Glutamatergic neuron (in vitro differentiated cells): ENCODE measurements at regions not wholly inside any gene's neighbourhood (a gene's known extent, or its start where the extent isn't known, plus 50 kb on each side); places are given as distances from the start of the nearest gene placed in this dataset.

Experiments used
- DNase-seq: peaks from one replicate; pipeline ENCODE4 v3.0.0; 2022
- H3K27ac Mint-ChIP-seq: one replicate; pipeline ENCODE4 v1.8.0; 2020; ENCODE audit warnings: mild to moderate bottlenecking, mixed read lengths, inconsistent platforms; ENCODE audit not compliant: unreplicated experiment
- H3K27me3 Mint-ChIP-seq: one replicate; pipeline ENCODE4 v1.8.0; 2020; ENCODE audit warnings: mild to moderate bottlenecking, moderate library complexity, mixed read lengths, inconsistent platforms; ENCODE audit not compliant: unreplicated experiment
- H3K36me3 Mint-ChIP-seq: one replicate; pipeline ENCODE4 v1.8.0; 2020; ENCODE audit warnings: mild to moderate bottlenecking, mixed read lengths, inconsistent platforms; ENCODE audit not compliant: unreplicated experiment
- H3K4me1 Mint-ChIP-seq: one replicate; pipeline ENCODE4 v1.8.0; 2020; ENCODE audit warnings: mild to moderate bottlenecking, low read depth, mixed read lengths, inconsistent platforms; ENCODE audit not compliant: unreplicated experiment
- H3K4me3 Mint-ChIP-seq: one replicate; pipeline ENCODE4 v1.8.0; 2020; ENCODE audit warnings: mild to moderate bottlenecking, mixed read lengths, inconsistent platforms; ENCODE audit not compliant: unreplicated experiment
- H3K9me3 Mint-ChIP-seq: one replicate; pipeline ENCODE4 v1.8.0; 2020; ENCODE audit warnings: mild to moderate bottlenecking, moderate library complexity, mixed read lengths, inconsistent platforms; ENCODE audit not compliant: unreplicated experiment
- TF ChIP-seq, protein P1 (sequence below): fragments of 200-600 bp; sonication (generic); IDR thresholded peaks from one replicate; pipeline ENCODE4 v1.5.0; 2021; ENCODE audit not compliant: partially characterized antibody, unreplicated experiment

DNA sequence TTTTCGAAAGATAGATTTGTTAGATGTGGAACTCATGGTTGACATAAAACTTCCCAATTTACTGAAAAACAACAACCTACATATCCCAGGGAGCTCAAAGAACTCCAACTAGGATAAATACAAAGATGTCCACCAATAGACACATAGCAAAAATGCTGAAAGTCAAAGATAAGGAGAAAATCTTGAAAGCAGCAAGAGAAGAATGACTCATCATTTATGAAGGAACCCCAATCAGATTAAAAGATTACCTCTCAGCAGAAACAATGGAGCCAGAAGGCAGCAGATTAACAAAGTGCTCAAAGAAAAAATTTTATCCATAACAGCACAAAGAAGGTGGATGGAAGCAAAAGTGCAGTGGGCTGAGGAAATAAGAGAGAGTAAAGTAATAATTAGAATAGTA, 908.6 kb downstream of the SORCS3 start:
- Mint-ChIP-seq H3K27me3 (no peaks in the 10 kb centered on the region), H3K4me3 (no peak overlapping the region), H3K9me3 (no peaks in the 10 kb centered on the region), H3K4me1 (no peaks in the 10 kb centered on the region), H3K27ac (no peak overlapping the region), H3K36me3 (no peaks in the 10 kb centered on the region)
- DNase-seq: no peak
- TF ChIP-seq, protein P1, sequence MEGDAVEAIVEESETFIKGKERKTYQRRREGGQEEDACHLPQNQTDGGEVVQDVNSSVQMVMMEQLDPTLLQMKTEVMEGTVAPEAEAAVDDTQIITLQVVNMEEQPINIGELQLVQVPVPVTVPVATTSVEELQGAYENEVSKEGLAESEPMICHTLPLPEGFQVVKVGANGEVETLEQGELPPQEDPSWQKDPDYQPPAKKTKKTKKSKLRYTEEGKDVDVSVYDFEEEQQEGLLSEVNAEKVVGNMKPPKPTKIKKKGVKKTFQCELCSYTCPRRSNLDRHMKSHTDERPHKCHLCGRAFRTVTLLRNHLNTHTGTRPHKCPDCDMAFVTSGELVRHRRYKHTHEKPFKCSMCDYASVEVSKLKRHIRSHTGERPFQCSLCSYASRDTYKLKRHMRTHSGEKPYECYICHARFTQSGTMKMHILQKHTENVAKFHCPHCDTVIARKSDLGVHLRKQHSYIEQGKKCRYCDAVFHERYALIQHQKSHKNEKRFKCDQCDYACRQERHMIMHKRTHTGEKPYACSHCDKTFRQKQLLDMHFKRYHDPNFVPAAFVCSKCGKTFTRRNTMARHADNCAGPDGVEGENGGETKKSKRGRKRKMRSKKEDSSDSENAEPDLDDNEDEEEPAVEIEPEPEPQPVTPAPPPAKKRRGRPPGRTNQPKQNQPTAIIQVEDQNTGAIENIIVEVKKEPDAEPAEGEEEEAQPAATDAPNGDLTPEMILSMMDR: no peak

DNA sequence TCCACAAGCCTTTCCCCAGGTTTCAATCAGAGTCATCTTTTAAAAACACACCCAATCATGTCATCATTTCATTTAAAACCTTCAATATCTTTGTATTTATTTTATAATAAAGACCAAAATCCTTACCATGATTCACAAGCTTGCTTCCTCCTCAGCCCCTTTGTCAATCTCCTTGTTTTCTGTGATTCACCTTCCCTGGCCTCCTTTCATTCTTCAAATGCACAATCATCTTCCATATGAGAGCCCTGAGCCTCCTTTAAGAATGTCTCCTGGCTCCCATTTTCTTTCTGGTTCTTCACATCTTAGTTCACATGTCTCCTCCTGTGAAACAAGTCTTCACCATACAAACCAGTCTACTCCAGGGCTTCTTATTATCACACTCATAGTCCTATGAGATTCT, 904.0 kb downstream of the SORCS3 start:
- Mint-ChIP-seq H3K27ac (no peak overlapping the region), H3K36me3 (no peaks in the 10 kb centered on the region)

DNA sequence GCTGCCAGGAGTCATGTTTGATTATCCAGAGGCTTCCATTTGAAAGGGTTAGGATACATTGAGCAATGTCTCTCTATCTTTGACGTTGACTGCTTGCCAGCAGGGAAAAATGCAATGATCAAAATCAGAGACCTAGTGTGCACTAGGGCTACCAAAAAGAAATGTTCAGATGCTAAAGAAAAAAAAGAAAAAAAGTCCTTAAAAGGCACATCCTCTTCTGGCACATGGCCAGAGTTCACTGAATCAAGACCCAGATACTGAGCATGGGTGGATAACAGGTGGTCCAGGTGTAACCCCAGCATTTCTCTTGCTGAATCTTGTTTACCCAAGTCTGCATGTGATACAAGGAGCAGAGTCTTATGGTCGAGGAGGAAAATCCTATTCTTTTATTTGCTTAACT, 899.3 kb downstream of the SORCS3 start:
- Mint-ChIP-seq H3K4me3 (no peak overlapping the region), H3K4me1 (no peaks in the 10 kb centered on the region), H3K27me3 (peaks cover 1% of the 10 kb centered on the region), H3K27ac (no peak overlapping the region), H3K36me3 (no peaks in the 10 kb centered on the region), H3K9me3 (no peaks in the 10 kb centered on the region)
- no peak for DNase-seq
- TF ChIP-seq, protein P1: no peak

More for the DNA sequence above, 904.0 kb downstream of the SORCS3 start:
- Mint-ChIP-seq H3K27me3 (peaks cover 1% of the 10 kb centered on the region), H3K4me1 (no peaks in the 10 kb centered on the region), H3K4me3 (no peak overlapping the region), H3K9me3 (no peaks in the 10 kb centered on the region)
- TF ChIP-seq, protein P1: no peak
- DNase-seq: no peak

DNA sequence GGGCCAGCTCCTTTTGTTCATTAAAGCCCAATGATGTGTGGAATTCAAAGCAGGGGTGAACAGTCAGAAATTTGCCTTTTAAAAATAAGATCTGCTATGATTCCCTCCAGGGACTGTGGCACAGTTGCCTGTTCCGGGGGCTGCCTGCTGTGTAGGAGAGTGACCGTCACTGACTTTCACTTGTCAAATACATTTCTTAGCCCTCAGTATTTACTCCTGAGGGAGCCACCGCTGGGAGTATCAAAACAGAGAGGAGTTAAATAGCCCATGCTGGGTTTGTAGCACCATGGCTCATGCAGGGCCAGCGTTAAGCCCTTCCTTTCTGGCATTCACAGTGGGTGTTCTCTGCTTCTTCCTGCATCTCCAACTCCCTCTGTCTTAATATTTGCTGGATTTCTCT, 897.8 kb downstream of the SORCS3 start:
- no peak overlapping the region for H3K27ac Mint-ChIP-seq
- DNase-seq: no peak
- TF ChIP-seq, protein P1: no peak
- H3K9me3 Mint-ChIP-seq: no peaks in the 10 kb centered on the region
- H3K36me3 Mint-ChIP-seq: no peaks in the 10 kb centered on the region
- H3K4me3 Mint-ChIP-seq: no peak overlapping the region
- peaks cover 1% of the 10 kb centered on the region for H3K27me3 Mint-ChIP-seq
- no peaks in the 10 kb centered on the region for H3K4me1 Mint-ChIP-seq

DNA sequence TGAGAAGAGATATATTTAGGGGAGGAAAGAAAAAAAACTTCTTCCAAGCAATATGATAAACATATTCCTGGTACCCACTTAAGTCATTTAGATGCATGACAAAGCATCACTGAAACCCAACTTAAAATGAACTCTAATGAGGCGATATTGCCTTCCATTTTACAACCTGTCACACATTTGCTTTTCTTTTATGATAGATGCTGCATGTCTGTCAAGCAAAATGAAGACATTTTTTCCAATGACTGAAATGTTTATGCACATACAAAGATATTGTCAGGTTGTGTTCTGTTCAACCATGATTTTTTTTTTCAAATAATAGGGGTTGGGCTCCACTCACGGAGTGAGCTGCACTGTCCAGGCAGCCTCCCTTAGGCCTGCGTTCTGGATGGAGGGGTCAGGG, 894.4 kb downstream of the SORCS3 start:
- Mint-ChIP-seq H3K27ac (no peak overlapping the region), H3K9me3 (no peaks in the 10 kb centered on the region), H3K36me3 (peaks cover 5% of the 10 kb centered on the region), H3K4me3 (no peak overlapping the region), H3K27me3 (peaks cover 1% of the 10 kb centered on the region), H3K4me1 (no peaks in the 10 kb centered on the region)
- TF ChIP-seq, protein P1: no peak
- no peak for DNase-seq
